ENCODE measurements at regions not wholly inside any gene's neighbourhood (a gene's known extent, or its start where the extent isn't known, plus 50 kb on each side); places are given as distances from the start of the nearest gene placed in this dataset.
A peak's percentile ranks its signal among the peaks of the same experiment; 100 is the strongest.
"Not testable (repeated sequence)": the region's sequence is repeated elsewhere in the genome, so short reads cannot be mapped to it uniquely, and the experiment has no call there.

GRCh38 chr2:125364192-125364983, 1291.6 kb upstream of the GYPC start:
- DNase-seq, result no peak

- no peak for DNase-seq
Observed at GRCh38 chr2:125364984-125365265, 1291.0 kb upstream of the GYPC start.

DNA sequence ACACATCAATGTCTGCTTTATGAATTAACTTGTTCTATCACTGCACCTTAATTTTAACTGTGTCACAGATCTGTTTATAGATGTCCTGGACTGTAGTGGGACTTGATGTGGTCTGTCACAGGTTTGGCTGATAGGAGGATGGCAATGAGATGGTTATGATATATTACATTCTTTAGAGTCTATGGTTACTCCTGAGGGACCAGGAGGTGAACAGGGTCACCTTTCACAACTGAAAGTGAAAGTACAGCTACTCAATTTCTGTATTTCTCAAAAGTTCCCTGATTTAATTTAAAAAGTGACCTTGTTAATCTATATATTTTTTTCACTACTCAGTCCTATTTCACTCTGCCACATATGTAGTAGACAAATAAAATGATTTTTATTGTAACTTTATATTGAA, 1284.1 kb upstream of the GYPC start:
- no peak for DNase-seq

DNA sequence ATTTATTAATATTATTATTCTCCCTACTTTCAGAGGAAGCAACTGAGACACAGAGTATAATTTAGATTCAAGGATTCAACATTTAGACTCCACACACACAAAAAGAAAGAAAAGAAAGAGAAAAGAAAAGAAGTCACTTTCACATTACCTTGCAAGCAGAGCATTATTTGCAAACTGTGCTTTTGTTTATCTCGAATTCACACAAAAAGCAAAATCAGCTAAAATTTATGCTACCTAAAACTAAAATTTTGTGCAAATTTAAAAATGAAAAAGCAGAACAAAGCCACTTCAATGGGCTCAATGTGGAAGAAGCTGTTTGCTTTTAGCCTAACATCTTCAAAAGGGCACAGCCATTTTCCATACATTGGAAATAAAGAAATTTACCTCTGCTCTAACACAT, 1282.7 kb upstream of the GYPC start:
- no peak for DNase-seq

- DNase-seq, result no peak
Observed at GRCh38 chr2:125386074-125386473, 1269.9 kb upstream of the GYPC start.

GRCh38 chr2:125397535-125398251, 1258.3 kb upstream of the GYPC start:
- DNase-seq, result no peak

DNA sequence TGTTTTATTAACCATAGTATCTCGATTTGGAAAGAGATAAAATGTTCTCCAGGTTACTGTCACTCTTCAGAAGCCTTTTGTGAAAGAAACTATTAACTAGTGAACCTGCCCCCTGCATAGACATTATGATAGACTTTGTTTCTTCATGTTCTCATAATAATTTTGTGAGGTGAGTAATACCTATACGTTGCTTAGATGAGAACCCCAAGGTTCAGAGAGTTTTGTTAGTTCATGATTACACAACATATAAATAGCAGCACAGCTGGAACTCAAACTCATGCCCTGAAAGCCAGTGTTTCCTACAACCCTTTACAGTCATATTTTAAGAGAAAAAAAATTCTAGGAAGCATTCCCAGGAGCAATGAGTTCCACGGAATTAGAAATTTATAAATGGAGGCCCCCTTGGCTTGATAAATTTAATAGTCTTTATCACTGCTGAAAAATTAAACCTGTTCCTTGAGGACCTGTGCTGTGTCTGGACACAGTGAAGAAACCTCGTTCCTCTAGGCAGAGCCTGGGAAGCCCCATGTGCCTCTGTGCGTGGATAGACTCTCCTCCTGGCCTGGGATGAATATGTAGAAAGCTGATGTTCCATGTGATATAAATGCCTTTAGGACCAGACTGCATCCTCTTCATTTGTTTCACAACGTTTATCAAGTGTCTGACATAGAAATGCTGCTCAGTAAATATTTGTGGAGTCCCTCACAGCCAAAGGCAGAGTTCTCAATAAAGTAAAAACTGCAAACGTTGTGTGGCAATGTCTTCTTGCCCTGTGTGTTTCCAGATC, 1257.0 kb upstream of the GYPC start:
- no peak for DNase-seq

- DNase-seq, result no peak
Observed at GRCh38 chr2:125405816-125406215, 1250.1 kb upstream of the GYPC start.

- no peak for DNase-seq
Observed at GRCh38 chr2:125408874-125409538, 1247.0 kb upstream of the GYPC start.

- no peak for DNase-seq
Observed at GRCh38 chr2:125418483-125418882, 1237.5 kb upstream of the GYPC start.

GRCh38 chr2:125422198-125422770, 1233.7 kb upstream of the GYPC start:
- not testable (repeated sequence) for DNase-seq

GRCh38 chr2:125424266-125424785, 1231.6 kb upstream of the GYPC start:
- DNase-seq, result no peak

DNA sequence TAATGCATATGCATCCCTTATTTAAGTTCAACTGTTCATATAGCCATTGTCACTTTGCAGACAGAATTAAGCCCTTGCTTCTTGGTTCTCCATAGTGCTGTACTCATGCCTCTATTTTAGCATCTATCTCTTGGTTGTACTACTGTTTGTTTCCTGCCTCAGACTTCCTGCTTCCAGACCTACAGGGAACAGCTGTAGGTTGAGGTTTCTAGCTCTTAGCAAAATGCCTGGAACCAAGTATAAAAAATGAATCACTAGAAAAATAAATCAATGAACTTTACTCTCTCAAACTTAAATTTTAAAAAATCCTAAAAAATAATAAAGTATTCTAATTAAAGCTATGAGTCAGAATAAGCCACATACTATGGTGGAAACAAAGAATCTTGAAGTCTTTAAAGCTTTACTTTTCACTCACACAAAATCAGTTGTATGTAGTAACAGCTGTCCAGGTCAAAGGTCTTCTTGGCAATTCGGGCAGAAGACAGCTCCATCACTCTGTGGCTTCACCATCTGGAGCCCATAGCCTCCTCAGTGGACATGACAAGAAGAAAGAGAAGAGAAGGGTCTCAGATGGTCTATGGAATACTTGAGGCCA, 1228.1 kb upstream of the GYPC start:
- DNase-seq, result no peak

GRCh38 chr2:125444106-125444505, 1211.9 kb upstream of the GYPC start:
- DNase-seq, result no peak

DNA sequence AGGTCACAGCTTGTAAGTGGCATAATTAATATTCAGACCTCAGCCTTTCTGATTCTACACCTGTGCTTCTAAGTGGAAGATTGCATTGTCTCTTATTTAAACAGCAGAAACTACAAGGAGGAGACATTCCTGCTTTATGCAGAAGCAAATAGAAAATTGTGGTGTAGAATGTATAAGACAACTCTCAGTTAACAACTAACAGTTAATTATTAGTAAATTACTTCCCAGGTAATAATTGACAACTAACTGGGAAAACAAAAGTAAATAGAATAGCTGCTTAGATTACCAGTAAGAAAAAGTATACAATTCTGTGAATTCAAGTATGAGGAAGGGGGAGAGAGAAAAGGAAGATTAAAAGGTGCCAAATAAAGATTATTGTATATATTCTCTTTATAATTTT, 1210.5 kb upstream of the GYPC start:
- DNase-seq, result no peak

DNA sequence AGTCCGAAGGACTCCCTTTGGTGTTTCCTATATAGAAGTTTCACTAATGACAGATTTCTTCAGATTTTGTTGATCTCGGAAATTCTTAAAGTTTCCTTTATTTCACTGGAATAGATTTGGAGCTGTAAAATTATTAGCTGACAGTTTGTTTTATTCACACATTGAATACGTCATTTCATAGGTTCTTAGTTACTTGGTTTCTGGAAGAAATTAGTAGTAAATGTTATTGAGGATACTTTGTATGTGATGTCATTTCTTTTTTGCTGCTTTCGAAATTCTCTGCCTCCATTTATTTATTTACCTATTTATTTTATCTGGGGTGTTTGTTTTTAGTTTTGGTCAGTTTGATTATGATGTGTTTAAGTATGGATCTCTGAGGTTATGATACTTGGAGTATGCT, 1205.9 kb upstream of the GYPC start:
- no peak for DNase-seq

GRCh38 chr2:125455110-125455509, 1200.8 kb upstream of the GYPC start:
- DNase-seq, result no peak

DNA sequence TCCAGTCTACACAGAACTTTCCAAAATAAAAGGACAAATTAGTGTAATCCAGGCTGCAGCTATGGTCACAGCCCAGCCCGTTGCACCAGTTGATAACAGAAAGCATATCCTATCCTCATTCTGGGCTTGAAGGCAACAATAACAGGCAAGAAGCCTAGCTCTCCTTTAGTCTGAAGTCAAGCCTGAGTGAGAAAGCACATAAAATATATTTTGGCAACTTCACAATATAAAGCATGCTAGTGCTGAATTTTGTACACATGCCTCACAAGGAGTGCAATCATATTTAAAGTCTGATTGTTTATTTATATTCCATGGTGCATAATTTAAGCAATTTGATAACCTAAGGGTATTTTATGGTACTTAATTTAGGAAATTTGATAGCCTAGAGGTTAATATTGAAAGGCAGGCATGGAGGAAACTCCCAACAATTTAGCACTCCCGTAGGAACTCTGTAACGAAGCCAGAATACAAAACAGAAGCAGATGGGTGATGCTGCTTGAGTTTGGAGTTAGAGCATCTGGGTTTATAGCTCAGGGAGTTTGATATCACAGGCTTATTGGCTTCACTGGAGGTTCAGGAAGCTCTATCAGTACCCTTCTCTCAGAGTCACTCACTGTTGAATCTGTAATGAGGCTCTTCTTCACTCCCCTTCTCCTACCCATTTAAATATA, 1199.1 kb upstream of the GYPC start:
- DNase-seq, result peak; percentile 11

DNA sequence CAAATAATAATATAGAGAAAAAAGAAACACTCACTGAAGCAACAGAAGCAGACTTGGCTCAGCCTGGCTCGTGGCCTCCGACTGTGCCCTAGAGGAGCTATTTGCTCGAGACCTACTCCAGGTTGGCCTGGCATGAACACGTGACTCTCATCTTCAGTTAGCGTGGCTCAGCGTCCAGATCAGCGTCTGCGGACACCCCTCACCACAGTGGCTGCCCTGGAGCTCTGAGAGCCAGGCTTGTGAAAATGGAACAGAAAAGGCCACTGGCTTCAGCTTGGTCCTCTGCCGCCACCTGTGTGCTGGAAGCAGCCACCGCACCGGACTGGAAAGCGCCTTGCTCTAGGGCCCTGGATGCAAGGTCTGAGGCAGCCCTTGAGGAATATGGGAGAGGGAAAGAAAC, 1184.0 kb upstream of the GYPC start:
- DNase-seq, result no peak

GRCh38 chr2:125479143-125479636, 1176.8 kb upstream of the GYPC start:
- DNase-seq, result no peak

DNA sequence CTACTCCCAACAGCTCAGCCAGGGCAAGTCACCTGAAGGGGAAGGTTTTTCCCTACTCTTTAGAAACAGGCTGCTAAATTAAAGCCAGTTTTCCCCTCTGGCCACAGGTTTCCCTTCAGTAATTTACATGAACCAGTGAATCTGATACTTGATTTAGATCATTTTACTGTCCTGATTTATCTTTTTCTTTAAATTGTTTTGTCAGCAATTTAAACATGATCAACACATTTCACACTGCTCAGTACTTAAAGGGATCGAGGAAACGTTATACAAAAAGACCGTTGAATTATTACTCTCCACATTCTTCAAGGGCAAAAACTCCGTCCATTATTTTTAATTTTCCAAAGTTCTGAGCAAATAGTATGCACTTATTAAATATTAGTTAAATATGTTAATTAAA, 1165.7 kb upstream of the GYPC start:
- DNase-seq, result no peak

Data from renal pelvis (tissue), 1 donor.